AG04449 (cell line): ENCODE measurements at regions not wholly inside any gene's neighbourhood (a gene's known extent, or its start where the extent isn't known, plus 50 kb on each side); places are given as distances from the start of the nearest gene placed in this dataset.

Experiments used
- CTCF ChIA-PET: fragments of 350-600 bp; formaldehyde crosslinking; extraction: SDS; loops from one replicate; lab custom pipeline; 2021; ENCODE audit warnings: antibody characterized with exemption; lab: Yijun Ruan, JAX
- POLR2A ChIA-PET: fragments of 400-600, 350-600 bp; formaldehyde crosslinking; extraction: SDS; loops from one replicate; lab custom pipeline; 2020; ENCODE audit warnings: antibody characterized with exemption, inconsistent platforms; lab: Yijun Ruan, JAX
- DNase-seq: peaks from one replicate; pipeline ENCODE4 v3.0.0-alpha.2; 2010; ENCODE audit warnings: low read depth, low spot score
- H3K4me3 ChIP-seq: 2 replicates; pipeline ENCODE4 v1.5.1; 2011; ENCODE audit warnings: low read depth, mild to moderate bottlenecking, control low read depth, low read length
- CTCF ChIP-seq: IDR thresholded peaks from one replicate; pipeline ENCODE4 v1.5.1; 2011; ENCODE audit warnings: mild to moderate bottlenecking, moderate library complexity, low read length, control low read depth, inconsistent platforms; ENCODE audit not compliant: insufficient read depth; ENCODE audit errors: missing control alignments

- no peak overlapping the region for H3K4me3 ChIP-seq
- CTCF ChIA-PET = interaction anchor here (1.6 kb wide), 1 partner anchor 13 kb away, joined by 3 read pairs; no protein-coding TSS in a partner anchor
- DNase-seq = no peak
- TF ChIP-seq CTCF = no peak
- POLR2A ChIA-PET = no interaction called here
Measured at GRCh38 chr10:125468278-125468677, 214.7 kb downstream of the TEX36 start.

DNA sequence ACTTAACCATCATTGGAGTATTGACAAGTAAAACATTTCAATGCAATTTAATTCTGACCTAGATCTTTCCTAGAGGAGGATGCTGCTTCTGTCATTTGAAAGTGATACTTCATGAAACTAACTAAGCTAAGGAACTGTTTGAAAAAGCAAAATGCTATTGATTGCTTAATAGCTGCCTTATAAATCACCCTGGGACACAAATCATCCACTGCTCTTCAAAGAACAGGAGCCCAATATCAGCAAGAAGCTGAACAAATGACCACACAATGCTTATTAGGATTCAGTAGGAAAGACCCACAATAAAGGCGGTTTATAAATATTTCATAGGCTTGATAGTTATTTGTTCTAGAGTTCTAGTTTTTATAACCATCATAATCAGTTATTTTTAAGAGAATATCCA, 216.3 kb downstream of the TEX36 start:
- no peak for TF ChIP-seq CTCF
- ChIA-PET CTCF (no interaction called here), POLR2A (no interaction called here)
- H3K4me3 ChIP-seq = no peak overlapping the region
- DNase-seq = no peak

DNA sequence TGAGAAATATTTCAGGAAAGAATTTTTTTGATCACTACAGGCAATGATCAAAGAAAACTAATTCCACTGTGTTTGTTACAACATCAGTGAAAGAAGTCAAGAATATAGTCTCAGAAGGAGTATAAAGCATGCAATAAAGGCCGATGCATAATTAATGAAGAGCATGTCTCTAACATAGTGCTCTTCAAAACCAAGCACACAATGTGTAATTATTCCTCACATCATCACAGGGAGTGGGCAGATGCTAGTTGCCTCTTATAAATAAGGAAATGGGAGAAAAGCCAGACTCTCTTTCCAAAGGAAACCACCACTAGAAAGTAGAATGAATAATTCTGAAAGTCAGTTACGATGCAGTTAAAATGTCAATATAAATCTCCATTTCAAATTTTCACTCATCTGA, 220.1 kb downstream of the TEX36 start:
- ChIA-PET POLR2A (no interaction called here), CTCF (no interaction called here)
- DNase-seq = no peak
- TF ChIP-seq CTCF = no peak
- no peak overlapping the region for H3K4me3 ChIP-seq

DNA sequence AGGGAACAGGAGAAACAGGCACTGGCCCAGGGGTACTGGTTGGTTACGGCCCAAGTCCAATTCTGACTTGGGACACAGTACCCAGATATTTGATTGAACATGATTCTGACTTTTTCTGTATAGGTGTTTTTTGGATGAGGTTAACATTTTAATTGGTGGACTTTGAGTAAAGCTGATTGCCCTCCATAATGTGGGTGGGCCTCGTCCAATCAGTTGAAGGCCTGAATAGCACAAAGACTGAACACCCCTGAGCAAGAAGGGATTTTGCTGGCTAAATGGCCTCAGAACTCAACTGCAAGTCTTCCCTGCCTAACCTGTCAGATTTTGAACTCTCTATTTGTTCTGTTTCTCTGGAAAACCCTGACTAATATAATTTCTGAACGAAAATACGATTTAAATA, 222.6 kb downstream of the TEX36 start:
- no peak for DNase-seq
- no peak overlapping the region for H3K4me3 ChIP-seq
- TF ChIP-seq CTCF = no peak
- POLR2A ChIA-PET = no interaction called here
- CTCF ChIA-PET = no interaction called here

DNA sequence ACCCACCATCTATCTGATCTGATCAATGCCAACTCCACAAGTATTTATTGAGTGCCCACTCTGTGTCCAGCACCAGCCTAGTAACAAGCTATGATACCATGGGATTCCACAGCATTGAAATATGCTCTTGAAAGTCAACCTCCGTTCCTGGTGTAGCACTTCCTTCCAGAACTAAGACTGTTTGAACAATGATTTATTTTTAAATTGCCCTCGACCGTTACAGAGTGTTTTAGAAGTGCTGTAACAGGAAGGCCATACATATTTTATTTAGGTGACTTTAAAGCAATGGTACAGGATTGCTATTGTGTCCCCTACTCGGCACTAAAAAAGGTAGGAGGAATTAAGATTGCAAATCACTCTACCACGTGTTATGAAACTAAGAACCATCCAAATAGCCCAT, 225.6 kb downstream of the TEX36 start:
- DNase-seq = no peak
- H3K4me3 ChIP-seq = no peak overlapping the region
- TF ChIP-seq CTCF = no peak
- POLR2A ChIA-PET = no interaction called here
- CTCF ChIA-PET = no interaction called here

GRCh38 chr10:125455855-125456254, 227.1 kb downstream of the TEX36 start:
- no peak for DNase-seq
- TF ChIP-seq CTCF = no peak
- ChIA-PET CTCF (interaction anchor here (1.0 kb wide), 1 partner anchor 12 kb away, joined by 3 read pairs; no protein-coding TSS in a partner anchor), POLR2A (no interaction called here)
- H3K4me3 ChIP-seq = no peak overlapping the region

GRCh38 chr10:125455431-125455830, 227.5 kb downstream of the TEX36 start:
- H3K4me3 ChIP-seq = no peak overlapping the region
- ChIA-PET CTCF (interaction anchor here (1.0 kb wide), 1 partner anchor 13 kb away, joined by 3 read pairs; no protein-coding TSS in a partner anchor), POLR2A (no interaction called here)
- no peak for DNase-seq
- TF ChIP-seq CTCF = no peak
